ENCODE measurements at regions not wholly inside any gene's neighbourhood (a gene's known extent, or its start where the extent isn't known, plus 50 kb on each side); places are given as distances from the start of the nearest gene placed in this dataset.

- TF ChIP-seq, protein P1, sequence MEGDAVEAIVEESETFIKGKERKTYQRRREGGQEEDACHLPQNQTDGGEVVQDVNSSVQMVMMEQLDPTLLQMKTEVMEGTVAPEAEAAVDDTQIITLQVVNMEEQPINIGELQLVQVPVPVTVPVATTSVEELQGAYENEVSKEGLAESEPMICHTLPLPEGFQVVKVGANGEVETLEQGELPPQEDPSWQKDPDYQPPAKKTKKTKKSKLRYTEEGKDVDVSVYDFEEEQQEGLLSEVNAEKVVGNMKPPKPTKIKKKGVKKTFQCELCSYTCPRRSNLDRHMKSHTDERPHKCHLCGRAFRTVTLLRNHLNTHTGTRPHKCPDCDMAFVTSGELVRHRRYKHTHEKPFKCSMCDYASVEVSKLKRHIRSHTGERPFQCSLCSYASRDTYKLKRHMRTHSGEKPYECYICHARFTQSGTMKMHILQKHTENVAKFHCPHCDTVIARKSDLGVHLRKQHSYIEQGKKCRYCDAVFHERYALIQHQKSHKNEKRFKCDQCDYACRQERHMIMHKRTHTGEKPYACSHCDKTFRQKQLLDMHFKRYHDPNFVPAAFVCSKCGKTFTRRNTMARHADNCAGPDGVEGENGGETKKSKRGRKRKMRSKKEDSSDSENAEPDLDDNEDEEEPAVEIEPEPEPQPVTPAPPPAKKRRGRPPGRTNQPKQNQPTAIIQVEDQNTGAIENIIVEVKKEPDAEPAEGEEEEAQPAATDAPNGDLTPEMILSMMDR (IDR thresholded peaks at IDR 0.05; ENCODE audit: poor library complexity): no peak
- TF ChIP-seq EZH2 (IDR thresholded peaks at IDR 0.05; ENCODE audit: borderline replicate concordance): no peak
Measured at GRCh38 chr5:45101146-45101545, 292.4 kb downstream of the MRPS30 start.
